WTC11 (cell line): ENCODE measurements at regions not wholly inside any gene's neighbourhood (a gene's known extent, or its start where the extent isn't known, plus 50 kb on each side); places are given as distances from the start of the nearest gene placed in this dataset.

Experiments used
- ATAC-seq: fragments of 200-7000 bp; cut with Tn5 transposase; 2 replicates; pipeline ENCODE4 v1.10.0; 2021; ENCODE audit warnings: mild to moderate bottlenecking, moderate library complexity
- CTCF ChIA-PET: fragments of 300-600 bp; sonication (Branson Sonifier 250); formaldehyde crosslinking; loops from one replicate; lab custom pipeline; 2021; ENCODE audit warnings: antibody characterized with exemption; lab: Charles Lee
- POLR2A ChIA-PET: fragments of 350-600 bp; sonication (Branson Sonifier 250); formaldehyde crosslinking; loops from one replicate; lab custom pipeline; 2021; ENCODE audit warnings: antibody characterized with exemption; lab: Charles Lee
- DNase-seq: peaks from one replicate; pipeline ENCODE4 v3.0.0; 2021; ENCODE audit warnings: low spot score
- H3K27ac Mint-ChIP-seq: 2 replicates; pipeline ENCODE4 v1.8.0; 2021; ENCODE audit warnings: mixed read lengths
- H3K27me3 Mint-ChIP-seq: 2 replicates; pipeline ENCODE4 v1.8.0; 2021; ENCODE audit warnings: low read depth, mild to moderate bottlenecking, moderate library complexity, mixed read lengths
- H3K36me3 Mint-ChIP-seq: 2 replicates; pipeline ENCODE4 v1.8.0; 2021; ENCODE audit warnings: mixed read lengths
- H3K4me1 Mint-ChIP-seq: 2 replicates; pipeline ENCODE4 v1.8.0; 2022; ENCODE audit warnings: mixed read lengths
- H3K4me3 Mint-ChIP-seq: 2 replicates; pipeline ENCODE4 v1.8.0; 2021; ENCODE audit warnings: mild to moderate bottlenecking, moderate library complexity, mixed read lengths
- H3K9me3 Mint-ChIP-seq: 2 replicates; pipeline ENCODE4 v1.8.0; 2021; ENCODE audit warnings: mixed read lengths
- AFF4 ChIP-seq: sonication (generic); formaldehyde crosslinking; IDR thresholded peaks from 2 replicates; pipeline ENCODE4 v1.8.1; 2023; ENCODE audit warnings: mild to moderate bottlenecking, missing genetic modification reagents, borderline replicate concordance
- ATF6 ChIP-seq: sonication (generic); formaldehyde crosslinking; IDR thresholded peaks from 2 replicates; pipeline ENCODE4 v1.8.1; 2023; ENCODE audit warnings: mild to moderate bottlenecking, missing genetic modification reagents
- CDX4 ChIP-seq: fragments of 250-450 bp; sonication (Bioruptor Pico); IDR thresholded peaks from 2 replicates; pipeline ENCODE4 v1.9.0; 2021; ENCODE audit warnings: moderate library complexity, mild to moderate bottlenecking, inconsistent platforms, borderline replicate concordance
- FOXJ3 ChIP-seq: sonication (generic); formaldehyde crosslinking; IDR thresholded peaks from 2 replicates; pipeline ENCODE4 v1.9.0; 2021; ENCODE audit warnings: missing genetic modification reagents, mild to moderate bottlenecking, borderline replicate concordance
- FOXK1 ChIP-seq: sonication (generic); formaldehyde crosslinking; IDR thresholded peaks from 2 replicates; pipeline ENCODE4 v1.8.0; 2022; ENCODE audit warnings: mild to moderate bottlenecking, moderate library complexity, missing genetic modification reagents
- GRHL2 ChIP-seq: fragments of 250-450 bp; sonication (Bioruptor Pico); IDR thresholded peaks from 2 replicates; pipeline ENCODE4 v1.8.0; 2022; ENCODE audit warnings: mild to moderate bottlenecking, moderate library complexity; ENCODE audit not compliant: insufficient replicate concordance, severe bottlenecking
- MLX ChIP-seq: sonication (generic); formaldehyde crosslinking; IDR thresholded peaks from 2 replicates; pipeline ENCODE4 v1.8.1; 2023; ENCODE audit warnings: mild to moderate bottlenecking, missing genetic modification reagents, moderate library complexity
- MYBL2 ChIP-seq: sonication (generic); formaldehyde crosslinking; IDR thresholded peaks from 2 replicates; pipeline ENCODE4 v1.8.1; 2023; ENCODE audit warnings: mild to moderate bottlenecking, moderate library complexity, missing genetic modification reagents
- NR1H2 ChIP-seq: sonication (generic); formaldehyde crosslinking; IDR thresholded peaks from 2 replicates; pipeline ENCODE4 v1.9.0; 2021; ENCODE audit warnings: mild to moderate bottlenecking, moderate library complexity, missing genetic modification reagents
- USF2 ChIP-seq: sonication (generic); formaldehyde crosslinking; IDR thresholded peaks from 2 replicates; pipeline ENCODE4 v1.8.1; 2023; ENCODE audit warnings: mild to moderate bottlenecking, missing genetic modification reagents, moderate library complexity
- ZNF219 ChIP-seq: sonication (generic); formaldehyde crosslinking; IDR thresholded peaks from 2 replicates; pipeline ENCODE4 v1.8.0; 2023; ENCODE audit warnings: missing genetic modification reagents, mild to moderate bottlenecking, borderline replicate concordance
- ZNF532 ChIP-seq: fragments of 250-450 bp; sonication (Bioruptor Pico); IDR thresholded peaks from 2 replicates; pipeline ENCODE4 v1.9.0; 2021; ENCODE audit warnings: mild to moderate bottlenecking, borderline replicate concordance
- TF ChIP-seq, protein P1 (sequence below): sonication (generic); formaldehyde crosslinking; IDR thresholded peaks from 2 replicates; pipeline ENCODE4 v1.8.0; 2022; ENCODE audit warnings: mild to moderate bottlenecking, missing genetic modification reagents
- TF ChIP-seq, protein P2 (sequence below): sonication (generic); formaldehyde crosslinking; IDR thresholded peaks from 2 replicates; pipeline ENCODE4 v1.8.1; 2022; ENCODE audit warnings: low read depth, mild to moderate bottlenecking, moderate library complexity, missing genetic modification reagents, borderline replicate concordance
- TF ChIP-seq, protein P3 (sequence below): sonication (generic); formaldehyde crosslinking; IDR thresholded peaks from 2 replicates; pipeline ENCODE4 v1.8.0; 2023; ENCODE audit warnings: mild to moderate bottlenecking, missing genetic modification reagents

DNA sequence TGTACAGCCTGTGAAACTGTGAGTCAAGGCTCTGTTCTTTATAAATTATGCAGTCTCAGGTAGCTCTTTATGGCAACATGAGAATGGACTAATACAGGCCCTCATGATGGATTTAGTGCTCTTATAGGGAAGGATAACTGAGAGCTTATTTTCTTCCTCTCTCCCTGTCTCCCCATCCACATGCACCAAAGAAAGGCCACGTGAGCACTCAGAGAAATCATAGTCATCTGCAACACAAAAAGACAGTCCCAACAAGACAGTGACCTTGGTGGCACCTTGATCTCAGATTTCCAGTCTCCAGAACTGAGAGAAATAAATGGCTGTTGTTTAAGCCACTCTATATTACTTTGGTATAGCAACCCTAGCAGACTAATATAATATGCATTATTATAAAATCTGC, 2133.6 kb upstream of the ACO1 start:
- Mint-ChIP-seq H3K4me3 (no peak overlapping the region; the same call in 1 of the 2 replicates), H3K27me3 (no peaks in the 10 kb centered on the region), H3K27ac (peak overlapping the region; percentile 42; the same call in 1 of the 2 replicates), H3K36me3 (no peaks in the 10 kb centered on the region), H3K9me3 (no peaks in the 10 kb centered on the region), H3K4me1 (peaks cover 26% of the 10 kb centered on the region)
- DNase-seq (no peak), ATAC-seq (peak; percentile 43)
- TF ChIP-seq, protein P1, sequence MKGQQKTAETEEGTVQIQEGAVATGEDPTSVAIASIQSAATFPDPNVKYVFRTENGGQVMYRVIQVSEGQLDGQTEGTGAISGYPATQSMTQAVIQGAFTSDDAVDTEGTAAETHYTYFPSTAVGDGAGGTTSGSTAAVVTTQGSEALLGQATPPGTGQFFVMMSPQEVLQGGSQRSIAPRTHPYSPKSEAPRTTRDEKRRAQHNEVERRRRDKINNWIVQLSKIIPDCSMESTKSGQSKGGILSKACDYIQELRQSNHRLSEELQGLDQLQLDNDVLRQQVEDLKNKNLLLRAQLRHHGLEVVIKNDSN (CRISPR knock-in tag), result peak; percentile 44; the same call in 1 of the 2 replicates
- TF ChIP-seq USF2 (CRISPR knock-in tag) (peak; percentile 54), ATF6 (CRISPR knock-in tag) (no peak)
- ChIA-PET CTCF (no interaction called here), POLR2A (no interaction called here)

GRCh38 chr9:30258094-30258493, 2126.3 kb upstream of the ACO1 start:
- H3K4me1 Mint-ChIP-seq, result peaks cover 6% of the 10 kb centered on the region
- H3K9me3 Mint-ChIP-seq, result peaks cover 21% of the 10 kb centered on the region
- no peak overlapping the region for H3K27ac Mint-ChIP-seq
- DNase-seq (no peak), ATAC-seq (no peak)
- H3K4me3 Mint-ChIP-seq, result no peak overlapping the region
- H3K27me3 Mint-ChIP-seq, result no peaks in the 10 kb centered on the region
- ChIA-PET CTCF (no interaction called here), POLR2A (interaction anchor here (0.6 kb wide), 1 partner anchor 677 kb away, joined by 4 read pairs; no protein-coding TSS in a partner anchor)
- peaks cover 3% of the 10 kb centered on the region for H3K36me3 Mint-ChIP-seq
- no peak for TF ChIP-seq NR1H2
- no peak for TF ChIP-seq CDX4 (CRISPR knock-in tag)
- no peak for TF ChIP-seq FOXJ3 (CRISPR knock-in tag)
- no peak for TF ChIP-seq MLX
- no peak for TF ChIP-seq AFF4 (CRISPR knock-in tag)
- no peak for TF ChIP-seq ZNF532 (CRISPR knock-in tag)
- no peak for TF ChIP-seq FOXK1 (CRISPR knock-in tag)
- no peak for TF ChIP-seq GRHL2 (CRISPR knock-in tag)
- TF ChIP-seq, protein P2, sequence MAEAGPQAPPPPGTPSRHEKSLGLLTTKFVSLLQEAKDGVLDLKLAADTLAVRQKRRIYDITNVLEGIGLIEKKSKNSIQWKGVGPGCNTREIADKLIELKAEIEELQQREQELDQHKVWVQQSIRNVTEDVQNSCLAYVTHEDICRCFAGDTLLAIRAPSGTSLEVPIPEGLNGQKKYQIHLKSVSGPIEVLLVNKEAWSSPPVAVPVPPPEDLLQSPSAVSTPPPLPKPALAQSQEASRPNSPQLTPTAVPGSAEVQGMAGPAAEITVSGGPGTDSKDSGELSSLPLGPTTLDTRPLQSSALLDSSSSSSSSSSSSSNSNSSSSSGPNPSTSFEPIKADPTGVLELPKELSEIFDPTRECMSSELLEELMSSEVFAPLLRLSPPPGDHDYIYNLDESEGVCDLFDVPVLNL (CRISPR knock-in tag), result no peak
- TF ChIP-seq ZNF219 (CRISPR knock-in tag), result no peak
- TF ChIP-seq MYBL2 (CRISPR knock-in tag), result no peak
- TF ChIP-seq, protein P3, sequence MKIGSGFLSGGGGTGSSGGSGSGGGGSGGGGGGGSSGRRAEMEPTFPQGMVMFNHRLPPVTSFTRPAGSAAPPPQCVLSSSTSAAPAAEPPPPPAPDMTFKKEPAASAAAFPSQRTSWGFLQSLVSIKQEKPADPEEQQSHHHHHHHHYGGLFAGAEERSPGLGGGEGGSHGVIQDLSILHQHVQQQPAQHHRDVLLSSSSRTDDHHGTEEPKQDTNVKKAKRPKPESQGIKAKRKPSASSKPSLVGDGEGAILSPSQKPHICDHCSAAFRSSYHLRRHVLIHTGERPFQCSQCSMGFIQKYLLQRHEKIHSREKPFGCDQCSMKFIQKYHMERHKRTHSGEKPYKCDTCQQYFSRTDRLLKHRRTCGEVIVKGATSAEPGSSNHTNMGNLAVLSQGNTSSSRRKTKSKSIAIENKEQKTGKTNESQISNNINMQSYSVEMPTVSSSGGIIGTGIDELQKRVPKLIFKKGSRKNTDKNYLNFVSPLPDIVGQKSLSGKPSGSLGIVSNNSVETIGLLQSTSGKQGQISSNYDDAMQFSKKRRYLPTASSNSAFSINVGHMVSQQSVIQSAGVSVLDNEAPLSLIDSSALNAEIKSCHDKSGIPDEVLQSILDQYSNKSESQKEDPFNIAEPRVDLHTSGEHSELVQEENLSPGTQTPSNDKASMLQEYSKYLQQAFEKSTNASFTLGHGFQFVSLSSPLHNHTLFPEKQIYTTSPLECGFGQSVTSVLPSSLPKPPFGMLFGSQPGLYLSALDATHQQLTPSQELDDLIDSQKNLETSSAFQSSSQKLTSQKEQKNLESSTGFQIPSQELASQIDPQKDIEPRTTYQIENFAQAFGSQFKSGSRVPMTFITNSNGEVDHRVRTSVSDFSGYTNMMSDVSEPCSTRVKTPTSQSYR (CRISPR knock-in tag), result no peak
